Erythroblast (primary cell): ENCODE measurements at regions not wholly inside any gene's neighbourhood (a gene's known extent, or its start where the extent isn't known, plus 50 kb on each side); places are given as distances from the start of the nearest gene placed in this dataset.

ENCODE experiments used
- GATA1 ChIP-seq: IDR thresholded peaks from 2 replicates; pipeline ENCODE4 v1.6.1; 2011; ENCODE audit warnings: low read depth, mild to moderate bottlenecking, control low read depth, low read length, moderate library complexity
- POLR2A ChIP-seq: IDR thresholded peaks from 2 replicates; pipeline ENCODE4 v1.6.1; 2011; ENCODE audit warnings: mild to moderate bottlenecking, low read length

- TF ChIP-seq POLR2A, result no peak
- no peak for TF ChIP-seq GATA1
These were observed 77.5 kb upstream of the PHYHIPL start for GRCh38 chr10:59098831-59099452.
